ENCODE measurements at regions not wholly inside any gene's neighbourhood (a gene's known extent, or its start where the extent isn't known, plus 50 kb on each side); places are given as distances from the start of the nearest gene placed in this dataset.

DNA sequence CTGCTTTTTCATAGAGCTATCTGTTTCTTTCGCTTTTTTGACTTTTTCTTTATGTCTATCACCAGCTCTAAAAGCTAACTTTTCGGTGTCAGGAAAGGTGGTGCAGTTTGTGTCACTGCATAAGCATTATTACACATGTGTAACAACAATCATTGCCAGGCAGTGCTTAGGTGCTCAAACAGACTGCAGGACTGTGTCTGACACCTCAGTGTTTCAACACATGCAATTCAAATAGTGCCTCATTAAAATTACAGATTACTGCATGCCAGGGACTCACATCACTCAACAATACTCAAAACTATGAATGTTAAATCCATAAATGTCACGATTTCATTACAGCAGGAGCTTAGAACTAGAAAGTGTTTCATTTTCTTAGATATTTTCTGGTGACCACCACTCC, 265.3 kb upstream of the SMIM30 start:
- TF ChIP-seq BHLHE40 (IDR thresholded peaks at IDR 0.05; ENCODE audit: borderline replicate concordance in 1 of 2, low read depth in 2 of 2, low read length in 1 of 2) (no peak), CTCF (IDR thresholded peaks at IDR 0.05 in 2 of 3, conservative IDR thresholded peaks at IDR 0.05 in 1 of 3; ENCODE audit: control insufficient read depth in 2 of 3, extremely low read depth in 1 of 3, insufficient read depth in 1 of 3, low read depth in 3 of 3, low read length in 3 of 3) (no peak), NFIC (IDR thresholded peaks at IDR 0.05; ENCODE audit: low read depth, low read length) (no peak), KAT2A (conservative IDR thresholded peaks at IDR 0.05; ENCODE audit: control insufficient read depth, low read depth, low read length) (no peak), ZNF24 (IDR thresholded peaks at IDR 0.05) (no peak), FOXM1 (IDR thresholded peaks at IDR 0.05; ENCODE audit: low read depth, low read length) (no peak)
- TF ChIP-seq, protein P1, sequence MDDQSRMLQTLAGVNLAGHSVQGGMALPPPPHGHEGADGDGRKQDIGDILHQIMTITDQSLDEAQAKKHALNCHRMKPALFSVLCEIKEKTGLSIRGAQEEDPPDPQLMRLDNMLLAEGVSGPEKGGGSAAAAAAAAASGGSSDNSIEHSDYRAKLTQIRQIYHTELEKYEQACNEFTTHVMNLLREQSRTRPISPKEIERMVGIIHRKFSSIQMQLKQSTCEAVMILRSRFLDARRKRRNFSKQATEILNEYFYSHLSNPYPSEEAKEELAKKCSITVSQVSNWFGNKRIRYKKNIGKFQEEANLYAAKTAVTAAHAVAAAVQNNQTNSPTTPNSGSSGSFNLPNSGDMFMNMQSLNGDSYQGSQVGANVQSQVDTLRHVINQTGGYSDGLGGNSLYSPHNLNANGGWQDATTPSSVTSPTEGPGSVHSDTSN (IDR thresholded peaks at IDR 0.05; ENCODE audit: insufficient replicate concordance, low read depth, low read length) = no peak
- TF ChIP-seq, protein P2, sequence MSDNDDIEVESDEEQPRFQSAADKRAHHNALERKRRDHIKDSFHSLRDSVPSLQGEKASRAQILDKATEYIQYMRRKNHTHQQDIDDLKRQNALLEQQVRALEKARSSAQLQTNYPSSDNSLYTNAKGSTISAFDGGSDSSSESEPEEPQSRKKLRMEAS (IDR thresholded peaks at IDR 0.05; ENCODE audit: low read depth, low read length) = no peak
